ENCODE measurements at regions not wholly inside any gene's neighbourhood (a gene's known extent, or its start where the extent isn't known, plus 50 kb on each side); places are given as distances from the start of the nearest gene placed in this dataset.
"Not testable (repeated sequence)": the region's sequence is repeated elsewhere in the genome, so short reads cannot be mapped to it uniquely, and the experiment has no call there.

- not testable (repeated sequence) for H3K27me3 ChIP-seq (ENCODE audit: control insufficient read depth, insufficient read depth, low read length); H3K4me3 ChIP-seq (replicated peaks in 1 of 4; ENCODE audit: control extremely low read depth in 1 of 4, insufficient read depth in 1 of 4, low read depth in 3 of 4, low read length in 4 of 4); H3K79me2 ChIP-seq (ENCODE audit: control insufficient read depth, insufficient read depth, low read length); DNase-seq (ENCODE audit: low read depth in 2 of 2); H4K20me1 ChIP-seq (ENCODE audit: control insufficient read depth, extremely low read depth, insufficient read depth, low read length); H2AFZ ChIP-seq (ENCODE audit: low read length); H3K9ac ChIP-seq (ENCODE audit: insufficient read depth, low read length); H3K36me3 ChIP-seq (ENCODE audit: control insufficient read depth, insufficient read depth, low read length); H3K4me1 ChIP-seq (ENCODE audit: control insufficient read depth, extremely low read depth, insufficient read depth, low read length); H3K4me2 ChIP-seq (ENCODE audit: extremely low read depth, insufficient read depth, low read length); H3K9me3 ChIP-seq (ENCODE audit: control insufficient read depth, insufficient read depth, low read depth, low read length); H3K27ac ChIP-seq (ENCODE audit: insufficient read depth, low read length)
Measured at GRCh38 chr16:70059429-70059828, 54.7 kb upstream of the PDPR start.

- H3K36me3 ChIP-seq (ENCODE audit: control insufficient read depth, insufficient read depth, low read length); H3K9me3 ChIP-seq (ENCODE audit: control insufficient read depth, insufficient read depth, low read depth, low read length); DNase-seq (ENCODE audit: low read depth in 2 of 2); H2AFZ ChIP-seq (ENCODE audit: low read length); H3K4me2 ChIP-seq (ENCODE audit: extremely low read depth, insufficient read depth, low read length); H3K4me3 ChIP-seq (replicated peaks in 1 of 4; ENCODE audit: control extremely low read depth in 1 of 4, insufficient read depth in 1 of 4, low read depth in 3 of 4, low read length in 4 of 4); H3K4me1 ChIP-seq (ENCODE audit: control insufficient read depth, extremely low read depth, insufficient read depth, low read length); H3K9ac ChIP-seq (ENCODE audit: insufficient read depth, low read length); H3K79me2 ChIP-seq (ENCODE audit: control insufficient read depth, insufficient read depth, low read length); H4K20me1 ChIP-seq (ENCODE audit: control insufficient read depth, extremely low read depth, insufficient read depth, low read length); H3K27ac ChIP-seq (ENCODE audit: insufficient read depth, low read length); H3K27me3 ChIP-seq (ENCODE audit: control insufficient read depth, insufficient read depth, low read length): not testable (repeated sequence)
Measured at GRCh38 chr16:70060521-70061027, 53.6 kb upstream of the PDPR start.

GRCh38 chr16:70061671-70062218, 52.4 kb upstream of the PDPR start:
- H3K4me1 ChIP-seq (ENCODE audit: control insufficient read depth, extremely low read depth, insufficient read depth, low read length); H3K27ac ChIP-seq (ENCODE audit: insufficient read depth, low read length); H4K20me1 ChIP-seq (ENCODE audit: control insufficient read depth, extremely low read depth, insufficient read depth, low read length); H3K36me3 ChIP-seq (ENCODE audit: control insufficient read depth, insufficient read depth, low read length); H3K9ac ChIP-seq (ENCODE audit: insufficient read depth, low read length); DNase-seq (ENCODE audit: low read depth in 2 of 2); H2AFZ ChIP-seq (ENCODE audit: low read length); H3K4me3 ChIP-seq (replicated peaks in 1 of 4; ENCODE audit: control extremely low read depth in 1 of 4, insufficient read depth in 1 of 4, low read depth in 3 of 4, low read length in 4 of 4); H3K27me3 ChIP-seq (ENCODE audit: control insufficient read depth, insufficient read depth, low read length); H3K4me2 ChIP-seq (ENCODE audit: extremely low read depth, insufficient read depth, low read length); H3K79me2 ChIP-seq (ENCODE audit: control insufficient read depth, insufficient read depth, low read length); H3K9me3 ChIP-seq (ENCODE audit: control insufficient read depth, insufficient read depth, low read depth, low read length): not testable (repeated sequence)

- H3K4me1 ChIP-seq (ENCODE audit: control insufficient read depth, extremely low read depth, insufficient read depth, low read length); H3K9ac ChIP-seq (ENCODE audit: insufficient read depth, low read length); H2AFZ ChIP-seq (ENCODE audit: low read length); DNase-seq (ENCODE audit: low read depth in 2 of 2); H3K36me3 ChIP-seq (ENCODE audit: control insufficient read depth, insufficient read depth, low read length); H3K27me3 ChIP-seq (ENCODE audit: control insufficient read depth, insufficient read depth, low read length); H3K9me3 ChIP-seq (ENCODE audit: control insufficient read depth, insufficient read depth, low read depth, low read length); H3K4me3 ChIP-seq (replicated peaks in 1 of 4; ENCODE audit: control extremely low read depth in 1 of 4, insufficient read depth in 1 of 4, low read depth in 3 of 4, low read length in 4 of 4); H3K4me2 ChIP-seq (ENCODE audit: extremely low read depth, insufficient read depth, low read length); H3K27ac ChIP-seq (ENCODE audit: insufficient read depth, low read length); H4K20me1 ChIP-seq (ENCODE audit: control insufficient read depth, extremely low read depth, insufficient read depth, low read length); H3K79me2 ChIP-seq (ENCODE audit: control insufficient read depth, insufficient read depth, low read length): not testable (repeated sequence)
Measured at GRCh38 chr16:70062947-70063346, 51.2 kb upstream of the PDPR start.
